H1 (cell line): ENCODE measurements at regions not wholly inside any gene's neighbourhood (a gene's known extent, or its start where the extent isn't known, plus 50 kb on each side); places are given as distances from the start of the nearest gene placed in this dataset.

ENCODE experiments used
- CTCF ChIA-PET: fragments of 300-600 bp; sonication (Branson Sonifier 250); formaldehyde crosslinking; loops from one replicate; lab custom pipeline; 2021; ENCODE audit not compliant: partially characterized antibody; lab: Charles Lee
- POLR2A ChIA-PET: fragments of 300-600 bp; sonication (Branson Sonifier 250); formaldehyde crosslinking; loops from one replicate; lab custom pipeline; 2021; ENCODE audit warnings: inconsistent platforms; ENCODE audit not compliant: partially characterized antibody; lab: Charles Lee
- DNase-seq, 2 experiments: peaks; one replicate each; pipeline versions ENCODE4 v3.0.0 to v3.0.0-alpha.2; 2010 to 2022; ENCODE audit warnings: low spot score in 2 of 2, low read depth in 1 of 2, mixed read lengths in 1 of 2
- FAIRE-seq: peaks from 2 replicates; lab custom pipeline; 2011; peaks lifted over from hg19 to GRCh38; lab: Jason Lieb, UNC
- H2AFZ ChIP-seq: 2 replicates; pipeline ENCODE4 v1.8.1; 2012; ENCODE audit warnings: low read length, inconsistent platforms
- H2AK5ac ChIP-seq: 2 replicates; pipeline ENCODE4 v1.6.1; 2013; ENCODE audit warnings: low read depth, low read length
- H2BK120ac ChIP-seq: replicated peaks from 2 replicates; pipeline ENCODE3; 2013; ENCODE audit warnings: low read depth, low read length, inconsistent platforms
- H2BK12ac ChIP-seq: 2 replicates; pipeline ENCODE4 v1.6.1; 2013; ENCODE audit warnings: low read depth, low read length
- H2BK15ac ChIP-seq: 2 replicates; pipeline ENCODE4 v1.6.1; 2013; ENCODE audit warnings: low read length
- H2BK20ac ChIP-seq: 2 replicates; pipeline ENCODE4 v1.6.1; 2013; ENCODE audit warnings: low read length
- H2BK5ac ChIP-seq: 2 replicates; pipeline ENCODE4 v1.6.1; 2013; ENCODE audit warnings: low read depth, low read length
- H3K14ac ChIP-seq: 2 replicates; pipeline ENCODE4 v1.6.1; 2013; ENCODE audit warnings: inconsistent platforms; ENCODE audit not compliant: insufficient read length
- H3K18ac ChIP-seq: 2 replicates; pipeline ENCODE4 v1.6.1; 2013; ENCODE audit warnings: low read length; ENCODE audit errors: extremely low read depth
- H3K23ac ChIP-seq: 2 replicates; pipeline ENCODE4 v1.6.1; 2013; ENCODE audit warnings: inconsistent platforms; ENCODE audit not compliant: insufficient read length
- H3K23me2 ChIP-seq: 2 replicates; pipeline ENCODE4 v1.6.1; 2013; ENCODE audit warnings: low read depth, low read length
- H3K27ac ChIP-seq: 2 replicates; pipeline ENCODE4 v1.6.1; 2011; ENCODE audit warnings: low read depth, low read length, inconsistent platforms
- H3K27me3 ChIP-seq, 4 experiments: replicated peaks in 1 of 4; 1 replicate in 1 of 4; 2 replicates in 3 of 4; pipeline versions ENCODE4 v1.6.1 to v1.8.1; 2011 to 2013; ENCODE audit warnings: low read length in 3 of 4, mild to moderate bottlenecking in 3 of 4, inconsistent platforms in 2 of 4, mixed read lengths in 2 of 4, moderate library complexity in 1 of 4; ENCODE audit not compliant: control insufficient read depth in 3 of 4, insufficient read depth in 3 of 4; ENCODE audit errors: extremely low read depth in 1 of 4
- H3K36me3 ChIP-seq, 4 experiments: 2 replicates each; pipeline versions ENCODE4 v1.6.1 to v1.8.1; 2011 to 2013; ENCODE audit warnings: mild to moderate bottlenecking in 4 of 4, low read length in 3 of 4, moderate library complexity in 2 of 4, control low read depth in 1 of 4, inconsistent platforms in 1 of 4; ENCODE audit not compliant: insufficient read depth in 4 of 4, control insufficient read depth in 2 of 4
- H3K4ac ChIP-seq: replicated peaks from 2 replicates; pipeline ENCODE3; 2013; ENCODE audit warnings: low read length, low read depth, mixed read lengths, inconsistent platforms; ENCODE audit not compliant: insufficient read length
- H3K4me1 ChIP-seq, 4 experiments: replicated peaks in 1 of 4; 1 replicate in 1 of 4; 2 replicates in 3 of 4; pipeline versions ENCODE4 v1.6.1 to v1.8.1; 2011 to 2013; ENCODE audit warnings: low read length in 3 of 4, inconsistent platforms in 2 of 4, mixed read lengths in 1 of 4; ENCODE audit not compliant: insufficient read depth in 4 of 4, control insufficient read depth in 3 of 4
- H3K4me2 ChIP-seq, 2 experiments: 2 replicates each; pipeline versions ENCODE4 v1.6.1 to v1.8.1; 2011 to 2013; ENCODE audit warnings: low read depth in 2 of 2, low read length in 2 of 2, control low read depth in 1 of 2, inconsistent platforms in 1 of 2, mild to moderate bottlenecking in 1 of 2; ENCODE audit not compliant: insufficient read depth in 1 of 2
- H3K4me3 ChIP-seq, 4 experiments: fragments of 200-600, 300-600 bp in 1 of 4; sonication (generic), shearing (Covaris generic), sonication (Bioruptor Twin) in 1 of 4; 2 replicates each; pipeline versions ENCODE4 v1.5.1 to v1.8.1; 2011 to 2016; ENCODE audit warnings: low read length in 4 of 4, low read depth in 3 of 4, control low read depth in 2 of 4, inconsistent platforms in 2 of 4, mild to moderate bottlenecking in 2 of 4, mixed read lengths in 1 of 4, moderate library complexity in 1 of 4; ENCODE audit not compliant: insufficient read depth in 2 of 4; ENCODE audit errors: extremely low read depth in 1 of 4
- H3K56ac ChIP-seq: replicated peaks from 2 replicates; pipeline ENCODE3; 2013; ENCODE audit warnings: low read depth, mild to moderate bottlenecking, mixed read lengths, low read length, inconsistent platforms; ENCODE audit not compliant: insufficient read length
- H3K79me1 ChIP-seq: 2 replicates; pipeline ENCODE4 v1.6.1; 2013; ENCODE audit warnings: low read depth, low read length, control low read depth
- H3K79me2 ChIP-seq, 2 experiments: 2 replicates each; pipeline versions ENCODE4 v1.6.1 to v1.8.1; 2012 to 2013; ENCODE audit warnings: low read length in 2 of 2, mild to moderate bottlenecking in 2 of 2, inconsistent platforms in 1 of 2; ENCODE audit not compliant: insufficient read depth in 2 of 2, control insufficient read depth in 1 of 2
- H3K9ac ChIP-seq, 4 experiments: replicated peaks in 1 of 4; 1 replicate in 1 of 4; 2 replicates in 3 of 4; pipeline versions ENCODE4 v1.6.1 to v1.8.1; 2011 to 2013; ENCODE audit warnings: low read depth in 3 of 4, low read length in 3 of 4, control low read depth in 2 of 4, mild to moderate bottlenecking in 2 of 4, moderate library complexity in 2 of 4, inconsistent platforms in 1 of 4; ENCODE audit errors: extremely low read depth in 1 of 4
- H3K9me3 ChIP-seq, 2 experiments: 2 replicates each; pipeline versions ENCODE4 v1.6.1 to v1.8.1; 2012 to 2013; ENCODE audit warnings: mild to moderate bottlenecking in 2 of 2, moderate library complexity in 2 of 2, control low read depth in 1 of 2, inconsistent platforms in 1 of 2, low read depth in 1 of 2, low read length in 1 of 2, mixed read lengths in 1 of 2; ENCODE audit not compliant: insufficient read depth in 2 of 2
- H4K20me1 ChIP-seq, 2 experiments: replicated peaks in 1 of 2; 2 replicates each; pipeline versions ENCODE3 to v1.8.1; 2011 to 2013; ENCODE audit warnings: inconsistent platforms in 2 of 2, low read length in 2 of 2, mild to moderate bottlenecking in 1 of 2; ENCODE audit not compliant: insufficient read depth in 2 of 2, control insufficient read depth in 1 of 2
- H4K5ac ChIP-seq: 2 replicates; pipeline ENCODE4 v1.6.1; 2013; ENCODE audit warnings: low read length, low read depth, mixed read lengths, inconsistent platforms; ENCODE audit not compliant: insufficient read length
- H4K8ac ChIP-seq: 2 replicates; pipeline ENCODE4 v1.8.0; 2013; ENCODE audit warnings: mild to moderate bottlenecking, moderate library complexity, low read length, inconsistent platforms; ENCODE audit not compliant: insufficient read depth; ENCODE audit errors: extremely low read depth
- H4K91ac ChIP-seq: replicated peaks from 2 replicates; pipeline ENCODE3; 2013; ENCODE audit warnings: low read length, mixed read lengths, inconsistent platforms; ENCODE audit not compliant: insufficient read length
- CEBPB ChIP-seq: IDR thresholded peaks from 2 replicates; pipeline ENCODE4 v1.6.1; 2012; ENCODE audit warnings: low read depth, low read length
- CREB1 ChIP-seq: IDR thresholded peaks from 2 replicates; pipeline ENCODE4 v1.6.1; 2012; ENCODE audit warnings: inconsistent platforms
- GABPA ChIP-seq: IDR thresholded peaks from 2 replicates; pipeline ENCODE4 v1.6.1; 2011; ENCODE audit warnings: mild to moderate bottlenecking, low read length, moderate library complexity, borderline replicate concordance; ENCODE audit not compliant: insufficient read depth
- JUND ChIP-seq: IDR thresholded peaks from 2 replicates; pipeline ENCODE4 v1.6.1; 2011; ENCODE audit warnings: mild to moderate bottlenecking, improper control_type of control experiment, low read length
- MAFK ChIP-seq: IDR thresholded peaks from 2 replicates; pipeline ENCODE4 v1.6.1; 2012; ENCODE audit warnings: low read depth, mild to moderate bottlenecking, improper control_type of control experiment, low read length
- RBBP5 ChIP-seq: IDR thresholded peaks from 2 replicates; pipeline ENCODE4 v1.7.1; 2012; ENCODE audit warnings: low read depth, mild to moderate bottlenecking, inconsistent platforms, low read length, moderate library complexity, borderline replicate concordance
- RXRA ChIP-seq: IDR thresholded peaks from 2 replicates; pipeline ENCODE4 v1.6.1; 2011; ENCODE audit warnings: low read depth, mild to moderate bottlenecking, low read length, moderate library complexity; ENCODE audit not compliant: insufficient read depth
- SAP30 ChIP-seq: fragments of 300-600 bp; sonication (generic); IDR thresholded peaks from 2 replicates; pipeline ENCODE4 v1.7.1; 2012; ENCODE audit warnings: low read length, moderate library complexity, mild to moderate bottlenecking, inconsistent platforms; ENCODE audit not compliant: insufficient read depth, insufficient replicate concordance
- SIRT6 ChIP-seq: IDR thresholded peaks from one replicate; pipeline ENCODE4 v1.7.1; 2012; ENCODE audit warnings: low read length, inconsistent platforms
- TBP ChIP-seq: IDR thresholded peaks from 2 replicates; pipeline ENCODE4 v1.6.1; 2011; ENCODE audit warnings: low read depth, low read length, improper control_type of control experiment
- WGBS, 2 experiments: shearing (Covaris generic) in 1 of 2; methylation state at CpG; one replicate each; pipeline versions ENCODE4 v1.1.6 to v1.1.7; 2013 to 2015; ENCODE audit warnings: low lambda C conversion rate in 2 of 2, mixed read lengths in 2 of 2, inconsistent platforms in 1 of 2, low coverage in 1 of 2, missing lambda C conversion rate in 1 of 2; ENCODE audit not compliant: insufficient replicate concordance in 2 of 2, insufficient coverage in 1 of 2, insufficient read length in 1 of 2; ENCODE audit errors: extremely low coverage in 1 of 2, missing lambda C conversion rate in 1 of 2; 5-methylcytosine and 5-hydroxymethylcytosine counted together
- TF ChIP-seq, protein P1 (sequence below): IDR thresholded peaks from 2 replicates; pipeline ENCODE4 v1.6.1; 2011; ENCODE audit warnings: low read length, improper control_type of control experiment
- TF ChIP-seq, protein P2 (sequence below): IDR thresholded peaks from 2 replicates; pipeline ENCODE4 v1.6.1; 2011; ENCODE audit warnings: low read depth, mild to moderate bottlenecking, low read length; ENCODE audit not compliant: insufficient read depth

DNA sequence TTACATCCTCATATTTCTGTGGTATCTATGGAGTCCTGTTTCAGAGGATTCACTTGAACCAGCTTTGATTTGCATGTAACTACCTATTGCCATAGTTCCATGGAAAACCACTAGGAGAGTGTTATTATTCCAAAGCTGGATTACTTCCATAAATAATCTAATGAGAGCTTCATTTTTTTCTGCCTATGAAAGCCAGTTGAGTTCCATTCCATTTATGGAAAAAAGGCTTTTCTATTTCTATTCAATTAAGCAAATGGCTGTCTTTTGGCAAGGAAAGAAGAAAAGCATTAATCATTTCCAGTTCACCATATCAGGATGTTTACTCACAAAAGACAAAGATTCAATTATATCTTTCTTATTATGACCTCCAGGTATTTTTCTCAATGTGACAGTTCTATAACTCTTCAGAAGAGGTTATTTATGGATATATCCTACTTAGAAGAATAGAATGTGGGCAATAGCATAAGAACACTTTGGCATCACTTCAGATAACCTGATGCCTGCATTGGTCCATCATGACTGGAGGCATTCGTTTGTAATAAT lies 259.9 kb upstream of the ZPLD1 start:
- TF ChIP-seq, protein P1, sequence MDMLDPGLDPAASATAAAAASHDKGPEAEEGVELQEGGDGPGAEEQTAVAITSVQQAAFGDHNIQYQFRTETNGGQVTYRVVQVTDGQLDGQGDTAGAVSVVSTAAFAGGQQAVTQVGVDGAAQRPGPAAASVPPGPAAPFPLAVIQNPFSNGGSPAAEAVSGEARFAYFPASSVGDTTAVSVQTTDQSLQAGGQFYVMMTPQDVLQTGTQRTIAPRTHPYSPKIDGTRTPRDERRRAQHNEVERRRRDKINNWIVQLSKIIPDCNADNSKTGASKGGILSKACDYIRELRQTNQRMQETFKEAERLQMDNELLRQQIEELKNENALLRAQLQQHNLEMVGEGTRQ, result no peak
- TF ChIP-seq RXRA (no peak), TBP (no peak), JUND (no peak), SIRT6 (no peak), CEBPB (no peak), MAFK (no peak), RBBP5 (no peak), GABPA (no peak), SAP30 (no peak), CREB1 (no peak)
- TF ChIP-seq, protein P2, sequence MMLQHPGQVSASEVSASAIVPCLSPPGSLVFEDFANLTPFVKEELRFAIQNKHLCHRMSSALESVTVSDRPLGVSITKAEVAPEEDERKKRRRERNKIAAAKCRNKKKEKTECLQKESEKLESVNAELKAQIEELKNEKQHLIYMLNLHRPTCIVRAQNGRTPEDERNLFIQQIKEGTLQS, result no peak
- Histone ChIP-seq H2BK15ac (no peak overlapping the region), H3K4ac (no peak overlapping the region), H3K18ac (no peak overlapping the region), H3K9ac (no peak overlapping the region), H2BK20ac (no peak overlapping the region), H2AK5ac (no peak overlapping the region), H3K27ac (no peak overlapping the region), H4K5ac (no peak overlapping the region), H3K79me1 (no peaks in the 10 kb centered on the region), H2BK120ac (no peak overlapping the region), H4K20me1 (no peaks in the 10 kb centered on the region), H3K23ac (no peak overlapping the region), H3K4me1 (no peaks in the 10 kb centered on the region), H4K8ac (no peak overlapping the region), H2BK12ac (no peak overlapping the region), H4K91ac (no peak overlapping the region), H2BK5ac (no peak overlapping the region), H2AFZ (no peak overlapping the region), H3K79me2 (no peaks in the 10 kb centered on the region), H3K36me3 (no peaks in the 10 kb centered on the region), H3K27me3 (no peaks in the 10 kb centered on the region), H3K4me3 (no peak overlapping the region), H3K9me3 (no peaks in the 10 kb centered on the region), H3K4me2 (no peak overlapping the region), H3K14ac (no peak overlapping the region), H3K56ac (no peak overlapping the region), H3K23me2 (no peaks in the 10 kb centered on the region; the same call in 1 of the 2 replicates)
- ChIA-PET CTCF (interaction anchor here (0.8 to 1.7 kb wide), 2 partner anchors 9 to 231 kb away, joined by 3 read pairs; no protein-coding TSS in a partner anchor), POLR2A (no interaction called here)
- DNase-seq, result no peak
- 95% methylated on average over 1 of the region's 1 CpG; no CpG with 5 or more reads in 1 of the 2 experiments for WGBS, 2 experiments
- no peak for FAIRE-seq
